SK-N-SH (cell line): ENCODE measurements at regions not wholly inside any gene's neighbourhood (a gene's known extent, or its start where the extent isn't known, plus 50 kb on each side); places are given as distances from the start of the nearest gene placed in this dataset.

ENCODE experiments used
- CTCF ChIA-PET: fragments of 300-600, 350-600 bp; formaldehyde crosslinking; extraction: SDS; loops from one replicate; lab custom pipeline; 2021; lab: Yijun Ruan, JAX
- POLR2A ChIA-PET: fragments of 350-600 bp; sonication (Branson Sonifier 250); formaldehyde crosslinking; extraction: SDS; loops from one replicate; lab custom pipeline; 2020; ENCODE audit warnings: antibody characterized with exemption, inconsistent platforms; lab: Yijun Ruan, JAX
- DNase-seq: peaks from one replicate; pipeline ENCODE4 v3.0.0; 2012
- H2AFZ ChIP-seq: fragments of 200-600 bp; sonication (generic); 2 replicates; pipeline ENCODE4 v1.8.1; 2016; ENCODE audit warnings: antibody characterized with exemption, mild to moderate bottlenecking, low read depth
- H3F3A ChIP-seq: fragments of 200-600 bp; sonication (generic); replicated peaks from 2 replicates; pipeline ENCODE3; 2016; ENCODE audit warnings: antibody characterized with exemption, mild to moderate bottlenecking; ENCODE audit not compliant: insufficient read depth
- H3K27ac ChIP-seq, 2 experiments: fragments of 200-500 bp in 1 of 2; fragments of 200-600 bp in 1 of 2; sonication (Bioruptor generic) in 1 of 2; sonication (generic), shearing (Covaris generic) in 1 of 2; 2 replicates each; pipeline versions ENCODE4 v1.5.1 to v1.6.1; 2014 to 2016; ENCODE audit warnings: low read depth in 2 of 2, inconsistent platforms in 1 of 2, low read length in 1 of 2, mild to moderate bottlenecking in 1 of 2, mixed read lengths in 1 of 2
- H3K27me3 ChIP-seq: fragments of 200-600 bp; sonication (generic), shearing (Covaris generic); 2 replicates; pipeline ENCODE4 v1.6.1; 2016; ENCODE audit warnings: mixed run types; ENCODE audit not compliant: insufficient read depth
- H3K36me3 ChIP-seq, 2 experiments: fragments of 200-500 bp in 1 of 2; fragments of 200-600 bp in 1 of 2; sonication (Bioruptor generic) in 1 of 2; sonication (generic) in 1 of 2; replicated peaks in 1 of 2; 2 replicates each; pipeline versions ENCODE3 to v1.5.1; 2014 to 2016; ENCODE audit warnings: low read length in 1 of 2, mild to moderate bottlenecking in 1 of 2; ENCODE audit not compliant: insufficient read depth in 2 of 2, control insufficient read depth in 1 of 2
- H3K4me1 ChIP-seq, 2 experiments: fragments of 200-500 bp in 1 of 2; fragments of 200-600 bp in 1 of 2; sonication (Bioruptor generic) in 1 of 2; sonication (generic), shearing (Covaris generic) in 1 of 2; 2 replicates each; pipeline versions ENCODE4 v1.5.1 to v1.6.1; 2014 to 2016; ENCODE audit warnings: low read depth in 1 of 2, low read length in 1 of 2, mixed run types in 1 of 2; ENCODE audit not compliant: insufficient read depth in 2 of 2, control insufficient read depth in 1 of 2
- H3K4me2 ChIP-seq: fragments of 200-600 bp; sonication (generic), shearing (Covaris generic); 2 replicates; pipeline ENCODE4 v1.6.1; 2017; ENCODE audit warnings: mixed run types
- H3K4me3 ChIP-seq, 2 experiments: fragments of 200-500 bp in 1 of 2; fragments of 200-600 bp in 1 of 2; sonication (Bioruptor generic) in 1 of 2; sonication (generic), shearing (Covaris generic) in 1 of 2; 2 replicates each; pipeline versions ENCODE4 v1.5.1 to v1.8.1; 2014 to 2016; ENCODE audit warnings: low read depth in 2 of 2, inconsistent platforms in 1 of 2, low read length in 1 of 2, mild to moderate bottlenecking in 1 of 2, mixed read lengths in 1 of 2, moderate library complexity in 1 of 2
- H3K79me2 ChIP-seq: fragments of 200-600 bp; sonication (generic); 2 replicates; pipeline ENCODE4 v1.8.1; 2017; ENCODE audit warnings: mild to moderate bottlenecking; ENCODE audit not compliant: insufficient read depth
- H3K9ac ChIP-seq: fragments of 200-600 bp; sonication (generic); 2 replicates; pipeline ENCODE4 v1.6.1; 2017; ENCODE audit warnings: mixed run types
- H3K9me2 ChIP-seq: fragments of 200-600 bp; sonication (generic); 2 replicates; pipeline ENCODE4 v1.6.1; 2017; ENCODE audit warnings: mixed run types
- H3K9me3 ChIP-seq: fragments of 200-600 bp; sonication (generic); 2 replicates; pipeline ENCODE4 v1.6.1; 2017; ENCODE audit warnings: mixed run types, mild to moderate bottlenecking, moderate library complexity
- H4K20me1 ChIP-seq: fragments of 200-600 bp; sonication (generic); 2 replicates; pipeline ENCODE4 v1.6.1; 2017; ENCODE audit warnings: mild to moderate bottlenecking, mixed run types; ENCODE audit not compliant: insufficient read depth
- ELF1 ChIP-seq: IDR thresholded peaks from 2 replicates; pipeline ENCODE4 v1.4.0; 2012
- EP300 ChIP-seq, 2 experiments: IDR thresholded peaks; 2 replicates each; pipeline versions ENCODE4 v1.4.0 to v1.6.1; 2012; ENCODE audit warnings: borderline replicate concordance in 1 of 2, low read depth in 1 of 2, low read length in 1 of 2
- GABPA ChIP-seq: IDR thresholded peaks from 2 replicates; pipeline ENCODE4 v1.4.0; 2012; ENCODE audit warnings: low read depth, mild to moderate bottlenecking
- GATA2 ChIP-seq: sonication (generic); formaldehyde crosslinking; IDR thresholded peaks from 2 replicates; pipeline ENCODE4 v1.5.0; 2020; ENCODE audit warnings: mild to moderate bottlenecking, missing genetic modification reagents
- PBX3 ChIP-seq: IDR thresholded peaks from 2 replicates; pipeline ENCODE4; 2012
- RXRA ChIP-seq: IDR thresholded peaks from 2 replicates; pipeline ENCODE4 v1.4.0; 2012; ENCODE audit warnings: low read depth, mild to moderate bottlenecking, borderline replicate concordance
- SIN3A ChIP-seq: IDR thresholded peaks from 2 replicates; pipeline ENCODE4 v1.6.1; 2012; ENCODE audit warnings: low read depth, mild to moderate bottlenecking, low read length, moderate library complexity, borderline replicate concordance
- TCF12 ChIP-seq: IDR thresholded peaks from 2 replicates; pipeline ENCODE4 v1.4.0; 2012
- USF2 ChIP-seq: fragments of 150-350 bp; IDR thresholded peaks from 2 replicates; pipeline ENCODE4 v1.6.1; 2017; ENCODE audit warnings: antibody characterized with exemption, low read length, low read depth, borderline replicate concordance
- ZBTB33 ChIP-seq: IDR thresholded peaks from 2 replicates; pipeline ENCODE4 v1.4.0; 2012; ENCODE audit warnings: low read depth, borderline replicate concordance
- WGBS: methylation state at CpG from one replicate; pipeline ENCODE4 v1.1.6; 2017; ENCODE audit warnings: low lambda C conversion rate; 5-methylcytosine and 5-hydroxymethylcytosine counted together

- Histone ChIP-seq H2AFZ (no peak overlapping the region), H3K79me2 (no peaks in the 10 kb centered on the region), H3K9me3 (no peaks in the 10 kb centered on the region; the same call in 1 of the 2 replicates), H3K4me1 (no peaks in the 10 kb centered on the region), H3K9ac (no peak overlapping the region), H3K27ac (no peak overlapping the region), H3K27me3 (no peaks in the 10 kb centered on the region), H3K9me2 (no peaks in the 10 kb centered on the region), H4K20me1 (no peaks in the 10 kb centered on the region), H3K36me3 (no peaks in the 10 kb centered on the region), H3F3A (no peaks in the 10 kb centered on the region), H3K4me2 (no peak overlapping the region), H3K4me3 (no peak overlapping the region)
- ChIA-PET CTCF (no interaction called here), POLR2A (no interaction called here)
- 64% methylated on average over 4 of the region's 4 CpGs for WGBS
- no peak for TF ChIP-seq PBX3
- TF ChIP-seq RXRA: no peak
- no peak for TF ChIP-seq TCF12
- TF ChIP-seq ZBTB33: no peak
- no peak for TF ChIP-seq ELF1
- TF ChIP-seq GATA2 (CRISPR knock-in tag): no peak
- no peak for DNase-seq
Observed at GRCh38 chr1:72516264-72516663, 233.9 kb upstream of the NEGR1 start.

GRCh38 chr1:72498371-72498770, 216.0 kb upstream of the NEGR1 start:
- no peak overlapping the region for H3K4me3 ChIP-seq
- CTCF ChIA-PET: no interaction called here
- no peak overlapping the region for H3K9ac ChIP-seq
- POLR2A ChIA-PET: no interaction called here
- no peaks in the 10 kb centered on the region for H3K9me3 ChIP-seq
- H4K20me1 ChIP-seq: no peaks in the 10 kb centered on the region
- no peak overlapping the region for H2AFZ ChIP-seq
- no peaks in the 10 kb centered on the region for H3K36me3 ChIP-seq
- no peaks in the 10 kb centered on the region for H3K27me3 ChIP-seq
- no peaks in the 10 kb centered on the region for H3K4me1 ChIP-seq
- TF ChIP-seq USF2 (no peak), GABPA (no peak), EP300 (IDR thresholded peaks at IDR 0.05; ENCODE audit: borderline replicate concordance in 1 of 2, low read depth in 1 of 2, low read length in 1 of 2) (no peak), SIN3A (no peak)
- TF ChIP-seq, all 33 proteins: peak for 0
- 50% methylated on average over 5 of the region's 5 CpGs for WGBS
- no peak overlapping the region for H3K27ac ChIP-seq
- H3F3A ChIP-seq: no peaks in the 10 kb centered on the region
- no peak for DNase-seq
- no peaks in the 10 kb centered on the region for H3K9me2 ChIP-seq
- no peaks in the 10 kb centered on the region for H3K79me2 ChIP-seq
- H3K4me2 ChIP-seq: no peak overlapping the region
